ENCODE measurements at regions not wholly inside any gene's neighbourhood (a gene's known extent, or its start where the extent isn't known, plus 50 kb on each side); places are given as distances from the start of the nearest gene placed in this dataset.

DNA sequence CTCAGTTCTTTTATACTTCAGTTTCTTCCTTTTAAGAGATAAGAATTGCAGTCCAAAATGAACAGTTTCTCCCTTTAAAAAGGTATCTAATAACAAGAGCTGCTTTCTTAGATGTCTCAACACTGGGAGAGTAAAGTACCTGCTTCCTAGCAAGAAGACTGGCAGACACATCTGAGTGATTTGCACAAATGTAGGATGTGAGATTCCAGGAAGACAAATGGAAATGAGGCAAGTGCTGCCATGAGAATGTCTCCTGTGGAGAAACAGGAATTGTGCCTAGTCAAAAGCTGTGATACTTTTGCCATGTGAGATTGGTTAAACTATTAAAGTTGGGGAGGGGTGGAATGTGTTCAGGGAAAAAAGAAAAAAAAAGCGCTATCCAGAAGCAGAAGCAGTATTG is 159.1 kb downstream of the HTR1A start:
- Histone ChIP-seq H4K5ac (ENCODE audit: insufficient read length, low read depth, low read length) (no peak overlapping the region), H3K4me2 (ENCODE audit: insufficient read depth in 1 of 2, low read depth in 2 of 2, low read length in 2 of 2) (no peak overlapping the region), H3K27me3 (replicated peaks in 1 of 4; ENCODE audit: control insufficient read depth in 3 of 4, extremely low read depth in 1 of 4, insufficient read depth in 3 of 4, low read length in 3 of 4) (no peaks in the 10 kb centered on the region), H3K4me1 (replicated peaks in 1 of 4; ENCODE audit: control insufficient read depth in 3 of 4, insufficient read depth in 4 of 4, low read length in 3 of 4) (no peaks in the 10 kb centered on the region), H3K79me1 (ENCODE audit: low read depth, low read length) (no peaks in the 10 kb centered on the region), H2BK120ac (replicated peaks; ENCODE audit: low read depth, low read length) (no peak overlapping the region), H2BK20ac (ENCODE audit: low read length) (no peak overlapping the region), H3K9me3 (ENCODE audit: insufficient read depth in 2 of 2, low read depth in 1 of 2, low read length in 1 of 2) (no peaks in the 10 kb centered on the region), H3K23ac (ENCODE audit: insufficient read length) (no peak overlapping the region), H2AK5ac (ENCODE audit: low read depth, low read length) (no peak overlapping the region), H3K4me3 (ENCODE audit: extremely low read depth in 1 of 4, insufficient read depth in 2 of 4, low read depth in 3 of 4, low read length in 4 of 4) (no peak overlapping the region), H2BK12ac (ENCODE audit: low read depth, low read length) (no peak overlapping the region), H3K23me2 (ENCODE audit: low read depth, low read length) (no peaks in the 10 kb centered on the region), H3K36me3 (ENCODE audit: control insufficient read depth in 2 of 4, insufficient read depth in 4 of 4, low read length in 3 of 4) (no peaks in the 10 kb centered on the region), H2AFZ (ENCODE audit: low read length) (no peak overlapping the region), H2BK15ac (ENCODE audit: low read length) (no peak overlapping the region), H2BK5ac (ENCODE audit: low read depth, low read length) (no peak overlapping the region), H3K4ac (replicated peaks; ENCODE audit: insufficient read length, low read depth, low read length) (no peak overlapping the region), H3K79me2 (ENCODE audit: control insufficient read depth in 1 of 2, insufficient read depth in 2 of 2, low read length in 2 of 2) (no peaks in the 10 kb centered on the region), H3K14ac (ENCODE audit: insufficient read length) (no peak overlapping the region), H3K27ac (ENCODE audit: low read depth, low read length) (no peak overlapping the region), H4K91ac (replicated peaks; ENCODE audit: insufficient read length, low read length) (no peak overlapping the region), H3K18ac (ENCODE audit: extremely low read depth, low read length) (no peak overlapping the region), H4K8ac (ENCODE audit: extremely low read depth, insufficient read depth, low read length) (no peak overlapping the region), H3K9ac (replicated peaks in 1 of 4; ENCODE audit: extremely low read depth in 1 of 4, low read depth in 3 of 4, low read length in 3 of 4) (no peak overlapping the region), H3K56ac (replicated peaks; ENCODE audit: insufficient read length, low read depth, low read length) (no peak overlapping the region), H4K20me1 (replicated peaks in 1 of 2; ENCODE audit: control insufficient read depth in 1 of 2, insufficient read depth in 2 of 2, low read length in 2 of 2) (no peaks in the 10 kb centered on the region)
- POLR2A ChIA-PET (ENCODE audit: partially characterized antibody): interaction anchor here (0.9 kb wide), 1 partner anchor 1399 kb away, joined by 3 read pairs; the partner anchor contains the start of gene DIMT1
- FAIRE-seq (no peak), DNase-seq (ENCODE audit: low read depth in 1 of 2, low spot score in 2 of 2) (no peak)
- CTCF ChIA-PET (ENCODE audit: partially characterized antibody): no interaction called here
- WGBS, 2 experiments (ENCODE audit: extremely low coverage in 1 of 2, insufficient coverage in 1 of 2, insufficient read length in 1 of 2, insufficient replicate concordance in 2 of 2, low coverage in 1 of 2, low lambda C conversion rate in 2 of 2, missing lambda C conversion rate in 1 of 2): no CpG with 5 or more reads among the region's 1 CpG
- TF ChIP-seq TEAD4 (IDR thresholded peaks at IDR 0.05; ENCODE audit: low read depth, low read length): no peak
- TF ChIP-seq ASH2L (IDR thresholded peaks at IDR 0.05; ENCODE audit: low read length): no peak
- TF ChIP-seq, protein P1, sequence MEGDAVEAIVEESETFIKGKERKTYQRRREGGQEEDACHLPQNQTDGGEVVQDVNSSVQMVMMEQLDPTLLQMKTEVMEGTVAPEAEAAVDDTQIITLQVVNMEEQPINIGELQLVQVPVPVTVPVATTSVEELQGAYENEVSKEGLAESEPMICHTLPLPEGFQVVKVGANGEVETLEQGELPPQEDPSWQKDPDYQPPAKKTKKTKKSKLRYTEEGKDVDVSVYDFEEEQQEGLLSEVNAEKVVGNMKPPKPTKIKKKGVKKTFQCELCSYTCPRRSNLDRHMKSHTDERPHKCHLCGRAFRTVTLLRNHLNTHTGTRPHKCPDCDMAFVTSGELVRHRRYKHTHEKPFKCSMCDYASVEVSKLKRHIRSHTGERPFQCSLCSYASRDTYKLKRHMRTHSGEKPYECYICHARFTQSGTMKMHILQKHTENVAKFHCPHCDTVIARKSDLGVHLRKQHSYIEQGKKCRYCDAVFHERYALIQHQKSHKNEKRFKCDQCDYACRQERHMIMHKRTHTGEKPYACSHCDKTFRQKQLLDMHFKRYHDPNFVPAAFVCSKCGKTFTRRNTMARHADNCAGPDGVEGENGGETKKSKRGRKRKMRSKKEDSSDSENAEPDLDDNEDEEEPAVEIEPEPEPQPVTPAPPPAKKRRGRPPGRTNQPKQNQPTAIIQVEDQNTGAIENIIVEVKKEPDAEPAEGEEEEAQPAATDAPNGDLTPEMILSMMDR (IDR thresholded peaks at IDR 0.05; ENCODE audit: control extremely low read depth in 1 of 3, insufficient read depth in 1 of 3, low read depth in 1 of 3, low read length in 3 of 3): no peak
- no peak for TF ChIP-seq SP4 (IDR thresholded peaks at IDR 0.05; ENCODE audit: low read length)
- no peak for TF ChIP-seq TAF7 (optimal IDR thresholded peaks at IDR 0.05; ENCODE audit: borderline replicate concordance, low read depth, low read length)

Data from H1 (cell line).